ENCODE measurements at regions not wholly inside any gene's neighbourhood (a gene's known extent, or its start where the extent isn't known, plus 50 kb on each side); places are given as distances from the start of the nearest gene placed in this dataset.
"Not testable (repeated sequence)": the region's sequence is repeated elsewhere in the genome, so short reads cannot be mapped to it uniquely, and the experiment has no call there.

DNA sequence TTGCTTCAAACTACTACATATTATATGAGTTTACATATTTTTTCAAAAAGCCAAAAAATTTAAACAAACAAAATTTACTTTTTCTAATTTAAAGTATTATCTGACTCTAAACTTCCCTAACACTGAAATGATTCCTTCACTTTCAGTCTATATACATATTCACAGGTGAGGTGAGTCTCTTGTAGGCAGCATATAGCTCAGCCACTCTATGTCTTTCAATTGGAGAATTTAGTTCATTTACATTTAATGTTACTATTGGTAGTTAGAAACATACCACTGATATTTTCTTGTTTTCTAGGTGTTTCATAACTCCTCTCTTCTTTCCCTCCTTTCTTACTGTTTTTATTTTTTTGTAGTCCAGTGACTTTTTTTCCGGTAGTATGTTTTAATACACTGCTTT, 387.1 kb downstream of the MRPL39 start:
- no peak for DNase-seq

DNA sequence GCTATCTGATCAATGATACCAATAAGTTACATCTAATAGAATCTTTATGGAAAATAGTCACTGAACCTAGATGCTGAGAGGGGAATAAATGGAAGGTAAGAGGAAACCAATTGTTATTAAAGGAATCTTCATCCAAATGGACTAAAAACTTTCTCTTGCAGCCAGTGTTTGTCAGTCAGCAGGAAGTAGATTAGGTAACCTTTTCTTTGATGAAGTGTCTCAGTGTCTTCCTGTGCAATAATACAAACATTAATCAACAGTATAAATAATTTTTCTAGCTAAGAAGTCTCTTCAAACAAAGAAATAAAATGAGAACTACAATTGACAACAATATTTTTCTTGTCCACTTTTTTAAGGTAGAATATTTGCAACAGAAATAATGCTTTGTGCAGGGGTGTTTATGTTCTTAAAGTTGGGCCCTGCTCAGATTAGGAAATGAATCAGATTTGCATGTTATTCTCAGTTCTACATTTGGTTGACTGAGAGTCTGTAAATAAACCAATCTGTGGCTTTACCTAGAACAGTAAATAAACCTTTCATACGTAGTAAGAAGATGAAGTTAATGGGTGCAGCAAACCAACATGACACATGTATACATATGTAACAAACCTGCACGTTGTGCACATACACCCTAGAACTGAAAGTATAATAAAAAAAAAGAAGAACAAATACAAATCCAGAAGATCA, 391.4 kb downstream of the MRPL39 start:
- no peak for DNase-seq

DNA sequence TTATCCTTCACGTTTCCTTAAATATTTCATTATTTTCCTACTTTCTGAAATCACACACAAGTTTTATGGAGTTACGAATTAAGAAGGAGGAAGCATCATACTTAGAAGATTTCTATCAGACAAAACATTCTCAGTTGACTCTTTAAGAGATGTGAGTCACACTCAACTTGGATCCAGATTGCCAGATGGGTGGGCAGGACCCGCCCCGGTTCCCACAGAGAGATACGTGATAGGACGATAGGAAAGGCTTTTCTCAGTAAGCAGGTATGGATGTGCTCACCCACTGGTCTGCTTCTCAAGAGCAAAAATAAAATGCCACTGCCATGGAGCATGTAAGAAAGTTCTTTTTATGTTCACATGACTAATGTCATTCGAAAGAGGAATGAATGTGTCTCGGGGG, 392.6 kb downstream of the MRPL39 start:
- DNase-seq: no peak

DNA sequence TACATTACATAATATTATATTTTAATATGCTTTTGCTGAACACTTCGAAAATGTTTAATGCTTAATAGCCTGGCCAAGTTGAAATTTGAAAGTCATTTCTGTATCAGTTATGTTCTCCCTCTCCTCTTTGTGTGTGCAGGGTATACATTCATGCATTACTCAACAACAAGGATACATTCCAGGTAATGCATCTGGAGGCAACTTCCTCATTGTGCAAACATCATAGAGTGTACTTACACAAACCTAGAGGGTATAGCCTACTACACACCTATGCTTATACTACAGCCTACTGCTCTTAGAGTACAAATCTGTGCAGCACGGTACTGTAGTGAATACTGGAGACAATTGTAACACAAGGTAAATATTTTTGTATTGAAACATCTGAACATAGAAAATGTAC, 407.3 kb downstream of the MRPL39 start:
- no peak for DNase-seq

DNA sequence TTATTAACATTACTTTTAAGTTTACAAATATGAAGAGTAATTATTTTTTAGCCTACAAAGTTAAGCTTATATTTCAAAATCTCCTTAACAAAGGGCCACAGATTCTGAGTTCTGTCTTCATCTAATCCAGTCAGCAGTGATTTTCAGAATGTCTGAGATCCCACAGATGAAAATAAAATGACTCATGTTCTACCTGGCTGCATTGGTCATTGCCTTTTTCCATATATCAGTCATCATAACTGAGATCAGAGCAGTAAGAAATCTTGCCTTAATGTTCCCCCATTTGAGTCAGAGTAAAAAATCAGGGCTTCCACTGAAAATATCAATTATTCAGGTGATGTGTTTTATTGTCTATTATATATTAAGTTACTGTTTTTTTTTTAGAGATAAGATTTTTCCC, 416.1 kb downstream of the MRPL39 start:
- DNase-seq: no peak

DNA sequence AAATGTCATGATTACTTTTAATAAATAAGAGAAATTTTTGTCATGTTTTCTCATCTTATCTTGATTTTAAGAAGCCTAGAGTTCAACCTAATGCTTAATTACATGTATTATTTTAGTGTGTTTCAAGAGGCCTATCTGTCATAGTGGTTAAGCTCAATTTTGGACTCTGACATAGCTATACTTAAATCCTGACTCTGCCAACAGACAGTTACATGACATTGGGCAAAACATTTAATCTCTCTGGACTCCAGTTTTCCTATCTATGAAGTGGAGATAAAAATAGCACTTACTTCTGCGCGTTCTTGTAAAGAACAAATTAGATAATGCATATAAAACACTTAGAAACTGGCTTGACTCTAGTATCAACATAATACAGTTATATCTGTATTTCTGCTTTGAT, 417.8 kb downstream of the MRPL39 start:
- DNase-seq: no peak

DNA sequence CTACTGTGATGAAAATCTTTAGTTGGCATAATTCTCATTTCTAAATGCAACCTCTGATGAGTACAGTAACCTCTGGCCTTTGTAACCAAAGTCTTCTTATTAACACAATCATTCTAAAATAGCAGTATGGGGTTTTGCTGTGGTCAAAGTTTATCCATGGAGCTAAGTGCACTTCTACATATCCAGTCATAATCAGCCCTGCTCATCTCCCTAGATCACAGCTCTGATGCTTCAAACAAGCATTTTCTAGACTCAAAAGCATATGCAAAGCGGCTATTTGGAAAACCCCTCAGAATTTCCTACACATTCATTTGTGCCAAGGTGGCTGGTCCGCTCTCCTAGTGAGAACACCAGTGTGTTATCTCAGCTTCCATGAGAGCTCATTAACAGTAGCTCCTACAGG, 418.6 kb downstream of the MRPL39 start:
- DNase-seq: no peak

DNA sequence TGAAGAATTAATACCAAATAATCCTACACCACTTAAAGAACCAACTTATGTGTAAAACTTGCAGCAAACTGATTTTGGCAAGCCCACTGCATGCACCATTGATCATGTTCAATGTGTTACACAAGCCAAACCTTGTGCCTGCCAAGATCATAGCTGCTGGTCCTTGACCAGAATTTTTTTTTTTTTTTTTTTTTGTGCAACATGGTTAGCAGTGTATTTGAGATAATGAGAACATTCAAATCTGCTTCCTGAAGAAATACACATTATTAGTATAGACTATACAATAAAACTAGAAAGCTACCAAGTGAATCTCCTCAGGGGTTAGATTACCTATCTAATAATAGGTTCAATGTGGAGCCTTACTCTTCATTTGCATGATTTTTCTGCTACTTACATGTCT, 421.0 kb downstream of the MRPL39 start:
- no peak for DNase-seq

DNA sequence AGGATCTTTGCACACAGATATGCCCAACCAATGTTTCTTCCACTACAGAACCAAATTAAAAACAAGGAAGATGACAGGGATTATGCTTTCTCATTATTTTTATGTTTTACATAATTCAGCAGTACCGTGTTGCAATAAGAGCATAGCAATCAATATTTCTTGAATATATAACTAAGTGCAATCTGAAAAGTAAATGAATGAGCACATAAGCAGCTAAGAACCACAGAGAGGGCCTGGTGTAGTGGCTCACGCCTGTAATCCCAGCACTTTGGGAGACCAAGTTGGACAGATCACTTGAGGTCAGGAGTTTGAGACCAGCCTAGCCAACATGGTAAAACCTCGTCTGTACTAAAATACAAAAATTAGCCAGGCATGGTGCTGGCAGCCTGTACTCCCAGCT, 423.7 kb downstream of the MRPL39 start:
- no peak for DNase-seq

DNA sequence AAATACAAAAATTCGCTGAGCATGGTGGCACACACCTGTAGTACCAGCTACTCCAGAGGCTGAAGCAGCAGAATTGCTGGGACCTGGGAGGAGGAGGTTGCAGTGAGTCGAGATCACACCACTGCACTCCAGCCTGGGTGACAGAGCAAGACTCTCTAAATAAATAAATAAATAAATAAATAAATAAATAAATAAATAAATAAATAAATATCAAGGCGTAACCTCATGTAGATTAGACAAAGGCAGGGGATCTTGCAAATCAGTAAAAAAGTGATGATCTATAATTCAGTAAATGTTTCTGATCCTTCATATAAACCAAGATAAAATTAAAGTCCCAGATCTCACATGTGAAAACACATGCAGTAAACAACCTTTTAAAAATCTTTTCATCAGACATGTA, 425.6 kb downstream of the MRPL39 start:
- not testable (repeated sequence) for DNase-seq

DNA sequence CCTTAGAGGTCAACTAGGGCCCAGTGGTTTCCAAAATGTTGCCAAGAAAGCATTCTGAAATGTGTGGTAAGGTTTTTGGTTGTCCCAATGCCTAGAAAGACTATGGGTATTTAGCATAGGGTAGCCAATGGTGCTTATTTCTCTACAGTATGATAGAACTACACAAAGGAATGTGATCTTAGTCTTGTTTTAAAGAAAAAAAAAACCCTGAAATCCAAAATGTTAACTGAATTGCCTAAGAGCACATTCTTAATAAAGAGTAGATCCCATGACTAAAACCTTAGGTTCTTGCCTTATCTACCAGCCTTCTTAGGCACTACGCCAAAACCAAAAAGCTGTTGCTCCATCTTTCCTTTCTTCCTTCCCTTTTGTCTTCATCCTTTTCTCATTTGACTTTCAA, 428.2 kb downstream of the MRPL39 start:
- DNase-seq: no peak

DNA sequence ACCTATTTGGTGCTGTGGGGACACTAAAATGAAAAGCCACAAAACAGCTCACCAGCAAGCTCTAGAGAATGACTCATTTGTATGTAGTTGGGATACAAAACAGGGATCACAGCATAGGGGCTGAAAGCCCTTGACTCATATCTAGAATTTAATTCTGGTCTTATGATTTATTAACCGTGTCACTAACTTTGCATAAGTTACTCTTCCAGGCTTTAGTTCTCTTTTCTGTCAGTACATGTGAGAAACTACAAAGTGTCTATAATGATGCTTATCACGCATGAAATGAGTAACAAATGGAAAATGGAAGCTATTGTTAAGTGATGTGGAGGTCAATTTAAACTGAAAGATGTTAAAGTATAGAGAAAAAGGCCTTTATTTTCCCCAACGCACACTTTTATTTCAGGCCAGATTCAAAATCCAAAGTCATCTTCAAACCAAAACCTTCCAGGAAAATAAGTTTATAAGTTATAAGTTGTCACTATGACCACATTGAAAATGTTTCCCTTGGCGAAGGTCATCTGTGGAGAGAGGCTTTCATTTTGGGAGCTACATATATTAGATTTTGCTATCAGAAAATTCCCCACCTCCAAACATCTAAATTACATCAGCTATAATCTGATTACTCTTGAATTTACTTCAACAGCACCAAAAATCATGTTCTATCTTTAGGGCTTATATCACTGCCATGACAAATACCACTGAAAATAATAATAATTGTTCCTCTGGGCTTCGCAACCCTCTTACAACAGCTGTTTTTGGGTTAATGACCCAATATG, 430.5 kb downstream of the MRPL39 start:
- DNase-seq: no peak

DNA sequence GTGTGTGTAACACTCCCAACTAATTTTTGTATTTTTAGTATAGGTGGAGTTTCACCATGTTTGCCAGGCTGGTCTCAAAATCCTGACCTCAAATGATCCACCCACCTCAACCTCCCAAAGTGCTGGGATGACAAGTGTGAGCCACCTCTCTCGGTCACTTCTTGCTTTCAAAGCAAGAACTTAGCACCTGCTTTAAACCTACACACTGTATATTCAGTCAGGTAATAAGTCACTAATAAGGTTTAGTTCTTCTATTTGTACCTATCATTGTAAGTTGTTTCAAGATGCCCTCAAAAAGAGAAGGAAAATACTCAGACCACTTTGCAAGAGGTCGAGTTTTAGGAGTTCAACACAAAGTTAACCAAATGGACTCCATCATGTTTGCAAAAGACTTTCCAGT, 431.3 kb downstream of the MRPL39 start:
- no peak for DNase-seq

DNA sequence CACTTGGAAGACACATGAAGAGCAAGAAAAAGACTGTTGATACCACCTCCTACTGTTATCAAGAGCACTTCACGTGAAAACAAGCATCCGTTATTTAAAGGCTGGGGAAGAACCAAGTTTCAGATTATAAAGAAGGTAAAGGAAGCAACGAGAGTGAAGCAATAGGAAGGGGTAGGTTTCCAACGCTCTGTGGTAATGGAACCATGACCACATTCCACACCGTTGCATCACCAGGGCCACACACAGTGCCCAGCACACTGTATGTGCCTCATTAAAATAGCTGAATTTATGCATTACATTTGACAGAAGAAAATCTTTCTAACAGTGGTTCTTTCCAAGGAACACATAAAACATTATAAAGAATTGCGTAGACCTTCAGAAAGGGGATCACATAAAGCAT, 435.8 kb downstream of the MRPL39 start:
- DNase-seq: no peak

DNA sequence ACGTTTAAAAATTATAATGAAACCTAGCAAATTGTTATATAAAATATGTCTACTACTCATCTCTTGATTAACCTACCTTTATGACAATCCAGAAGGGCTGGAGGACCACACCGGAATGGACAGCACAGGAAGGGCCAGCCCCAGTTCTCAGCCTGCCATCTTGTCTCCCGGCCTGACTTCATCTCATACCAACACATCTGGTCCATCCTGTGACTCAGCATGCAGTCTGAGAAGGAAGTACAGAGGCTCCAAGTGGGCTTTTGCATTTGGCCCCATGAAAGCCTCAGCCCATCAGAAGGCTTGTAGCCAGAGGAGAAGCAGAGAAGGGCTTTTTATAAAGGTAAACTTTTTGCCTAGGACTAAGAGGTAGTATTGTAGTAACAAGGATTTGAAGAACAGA, 436.6 kb downstream of the MRPL39 start:
- no peak for DNase-seq

DNA sequence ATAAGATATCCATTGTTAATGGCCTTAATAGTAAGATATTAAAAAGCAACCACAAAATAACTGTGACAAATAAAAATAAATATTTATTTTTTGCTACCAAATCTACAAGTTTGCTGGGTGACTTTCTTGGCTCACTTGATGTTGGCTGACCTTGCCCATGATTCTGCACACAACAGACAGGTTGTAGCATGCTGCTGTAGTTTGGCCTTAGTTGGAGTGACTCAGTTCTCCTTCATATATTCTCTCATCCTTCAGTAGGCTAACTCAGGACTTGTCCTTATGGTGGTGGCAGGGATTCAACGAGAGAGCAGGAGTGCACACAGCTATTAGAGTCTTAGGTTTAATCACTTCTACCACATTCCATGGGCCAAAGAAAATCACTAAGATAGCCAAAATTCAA, 437.9 kb downstream of the MRPL39 start:
- DNase-seq: no peak

DNA sequence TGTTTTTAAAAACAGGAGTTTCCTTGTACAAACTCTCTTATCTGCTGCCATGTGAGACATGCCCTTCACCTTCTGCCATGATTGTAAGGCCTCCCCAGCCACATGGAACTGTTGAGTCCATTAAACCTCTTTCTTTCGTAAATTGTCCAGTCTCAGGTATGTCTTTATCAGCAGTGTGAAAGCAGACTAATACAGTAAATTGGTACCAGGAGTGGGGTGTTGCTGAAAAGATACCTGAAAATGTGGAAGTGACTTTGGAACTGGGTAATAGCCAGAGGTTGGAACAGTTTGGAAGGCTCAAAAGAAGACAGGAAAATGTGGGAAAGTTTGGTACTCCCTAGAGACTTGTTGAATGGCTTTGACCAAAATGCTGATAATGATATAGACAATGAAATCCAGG, 440.4 kb downstream of the MRPL39 start:
- not testable (repeated sequence) for DNase-seq

DNA sequence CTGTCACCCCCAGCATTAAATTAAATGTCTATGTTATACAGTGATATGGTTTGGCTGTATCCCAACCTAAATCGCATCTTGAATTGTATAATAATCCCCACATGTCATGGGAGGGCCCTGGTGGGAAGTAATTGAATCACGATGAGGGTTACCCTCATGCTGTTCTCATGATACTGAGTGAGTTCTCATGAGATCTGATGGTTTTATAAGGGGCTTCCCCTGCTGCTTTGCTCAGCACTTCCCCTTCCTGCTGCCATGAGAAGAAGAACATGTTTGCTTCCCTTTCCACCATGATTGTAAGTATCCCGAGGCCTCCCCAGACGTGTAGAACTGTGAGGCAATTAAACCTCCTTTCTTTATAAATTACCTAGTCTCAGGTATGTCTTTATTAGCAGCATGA, 445.7 kb downstream of the MRPL39 start:
- DNase-seq: no peak

DNA sequence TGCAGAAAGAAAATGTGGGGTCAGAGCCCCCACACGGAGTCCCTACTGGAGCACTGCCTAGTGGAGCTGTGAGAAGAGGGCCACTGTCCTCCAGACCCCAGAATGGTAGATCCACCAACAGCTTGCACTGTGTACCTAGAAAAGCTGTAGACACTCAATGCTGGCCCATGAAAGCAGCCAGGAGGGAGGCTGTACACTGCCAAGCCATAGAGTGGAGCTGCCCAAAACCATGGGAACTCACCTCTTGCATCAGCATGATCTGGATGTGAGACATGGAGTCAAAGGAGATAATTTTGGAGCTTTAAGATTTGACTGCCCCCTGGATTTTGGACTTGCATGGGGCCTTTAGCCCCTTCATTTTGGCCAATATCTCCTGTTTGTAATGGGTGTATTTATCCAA, 452.3 kb downstream of the MRPL39 start:
- DNase-seq: not testable (repeated sequence)

DNA sequence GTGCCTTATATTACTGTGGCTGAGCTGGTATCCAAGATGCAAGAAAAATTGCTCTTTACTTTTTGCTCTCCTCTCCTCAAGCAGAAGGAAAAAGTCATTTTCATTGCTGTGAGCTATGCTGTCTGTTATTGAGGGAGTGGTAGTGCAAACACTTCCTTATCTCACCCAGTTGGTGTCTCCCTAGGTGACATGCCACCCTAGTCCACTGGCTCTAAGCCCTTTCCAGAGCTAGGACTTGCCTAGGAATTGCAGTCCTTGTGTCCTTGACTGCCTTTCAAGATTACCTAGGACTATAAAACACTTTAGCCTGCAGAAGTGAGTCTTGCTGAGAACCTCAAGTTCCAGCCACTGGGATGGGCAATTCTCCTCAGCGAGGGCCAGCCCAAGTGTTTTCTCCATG, 458.3 kb downstream of the MRPL39 start:
- no peak for DNase-seq

DNA sequence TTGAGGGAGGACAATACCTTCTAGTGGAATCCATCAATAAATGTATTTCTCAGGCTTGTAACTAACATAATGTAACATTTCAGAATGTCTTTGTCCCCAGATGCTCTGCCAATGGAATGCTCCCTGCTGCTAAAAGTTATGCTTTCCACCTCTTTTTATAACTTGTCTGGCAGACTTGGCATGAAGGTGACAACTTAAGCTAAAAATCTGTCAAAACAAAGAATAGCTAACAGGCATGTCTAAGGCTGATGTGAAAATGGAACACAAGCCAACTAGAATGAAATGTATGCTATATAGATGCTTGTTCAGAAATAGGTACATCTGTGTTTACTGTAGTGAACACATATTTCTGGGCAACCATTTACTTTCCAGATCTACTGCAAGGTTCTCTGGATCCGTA, 467.9 kb downstream of the MRPL39 start:
- DNase-seq: no peak

DNA sequence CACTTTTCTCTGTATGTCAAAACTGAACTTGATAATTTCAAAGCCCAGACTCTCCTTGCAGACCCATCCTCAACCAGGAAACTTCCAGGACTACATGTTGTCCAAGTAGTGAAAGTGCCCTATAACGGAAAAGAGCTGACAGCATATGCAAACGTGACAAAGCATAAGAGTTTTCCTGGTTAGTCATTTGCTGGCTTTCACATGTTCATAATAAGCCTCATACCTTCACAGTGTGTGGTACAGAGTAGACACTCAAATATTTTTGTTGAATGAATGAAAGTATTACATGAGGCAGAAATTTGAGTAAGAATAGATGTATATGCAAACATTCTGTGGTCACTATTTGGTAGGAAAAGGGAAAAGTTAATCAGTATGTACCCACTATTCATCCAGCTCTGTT, 473.3 kb downstream of the MRPL39 start:
- no peak for DNase-seq

DNA sequence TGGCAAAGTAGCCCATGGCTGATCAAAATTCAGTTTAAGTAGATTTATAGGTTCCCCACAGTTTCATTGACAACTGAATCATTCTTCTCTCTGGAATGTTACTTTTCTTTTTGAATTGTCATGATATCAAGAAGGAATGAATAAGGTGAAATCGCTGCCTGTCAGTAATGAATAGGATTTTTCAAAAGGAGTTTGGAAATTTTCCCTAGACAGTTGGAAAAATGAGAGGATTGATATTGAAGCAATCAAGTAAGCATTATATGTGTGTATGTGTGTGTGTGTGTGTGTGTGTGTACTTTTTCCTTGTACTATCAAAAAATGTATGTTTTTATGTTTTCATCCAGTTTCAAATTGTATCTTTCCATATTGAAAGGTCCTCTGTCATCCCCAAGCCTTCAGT, 479.5 kb downstream of the MRPL39 start:
- no peak for DNase-seq

DNA sequence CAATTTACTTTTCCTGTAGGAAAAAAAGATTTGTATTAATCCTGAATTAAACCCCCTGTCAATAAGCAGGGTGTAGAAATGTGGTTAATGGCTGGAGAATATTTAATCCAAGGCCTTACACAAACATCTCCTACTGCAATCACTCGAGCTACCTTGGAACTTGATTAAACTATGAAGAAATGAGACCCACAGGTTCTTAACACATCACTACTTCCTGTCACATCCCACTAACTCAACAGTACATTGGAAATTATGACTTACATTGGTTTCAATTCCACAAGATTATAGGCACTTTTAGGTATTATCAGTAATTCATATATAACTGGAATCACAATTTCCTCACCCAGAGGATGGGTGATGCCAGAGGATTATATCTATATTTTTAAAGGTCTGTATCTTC, 480.3 kb downstream of the MRPL39 start:
- DNase-seq: no peak

DNA sequence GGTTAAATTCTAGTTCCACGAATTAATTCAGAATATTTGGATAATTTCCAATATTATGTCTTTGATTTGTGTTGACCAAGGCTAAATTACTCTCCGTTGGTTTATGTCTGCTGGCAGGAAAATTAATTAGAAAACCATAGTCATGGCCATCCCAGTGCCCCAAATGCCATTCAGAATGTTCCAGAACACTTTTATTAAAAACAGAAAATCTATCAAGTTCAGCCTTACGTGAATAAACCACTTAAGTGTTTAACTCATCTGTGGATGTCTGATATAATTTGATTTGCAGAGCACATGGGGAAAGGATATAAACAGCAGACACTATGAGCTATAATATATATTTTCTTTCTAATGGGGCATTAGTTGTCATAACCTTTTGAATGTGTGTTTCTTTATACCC, 480.7 kb downstream of the MRPL39 start:
- DNase-seq: no peak

Measured in CD4-positive, alpha-beta T cell treated with Interleukin-4 for 1 hour (primary cell).